SH-SY5Y (cell line): ENCODE measurements at regions not wholly inside any gene's neighbourhood (a gene's known extent, or its start where the extent isn't known, plus 50 kb on each side); places are given as distances from the start of the nearest gene placed in this dataset.

ENCODE experiments used
- GATA2 ChIP-seq: IDR thresholded peaks from 2 replicates; pipeline ENCODE4 v1.6.1; 2011; ENCODE audit warnings: mild to moderate bottlenecking, low read depth, low read length
- GATA3 ChIP-seq: IDR thresholded peaks from 2 replicates; pipeline ENCODE4 v1.6.1; 2011; ENCODE audit warnings: low read depth, mild to moderate bottlenecking, low read length, moderate library complexity

DNA sequence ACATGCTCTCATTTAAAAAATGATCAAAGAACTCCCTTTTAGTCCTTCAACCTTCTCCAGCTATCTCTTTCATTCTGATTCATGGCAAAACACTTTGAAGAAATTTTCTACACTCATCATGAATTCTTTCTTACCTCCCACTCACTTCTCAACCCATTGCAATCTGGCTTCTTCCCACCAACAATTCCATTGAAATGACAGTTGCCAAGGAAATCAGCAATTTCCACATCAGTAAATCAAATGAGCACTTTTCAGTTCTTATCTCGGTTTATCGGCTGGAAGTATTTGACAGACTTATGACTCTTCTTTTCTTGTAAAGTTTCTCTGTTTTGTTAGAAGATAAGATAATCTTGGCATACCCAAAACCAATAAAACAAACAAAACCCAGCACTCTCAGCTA is 99.1 kb upstream of the CACNA2D1 start:
- TF ChIP-seq GATA3 (no peak), GATA2 (no peak)

DNA sequence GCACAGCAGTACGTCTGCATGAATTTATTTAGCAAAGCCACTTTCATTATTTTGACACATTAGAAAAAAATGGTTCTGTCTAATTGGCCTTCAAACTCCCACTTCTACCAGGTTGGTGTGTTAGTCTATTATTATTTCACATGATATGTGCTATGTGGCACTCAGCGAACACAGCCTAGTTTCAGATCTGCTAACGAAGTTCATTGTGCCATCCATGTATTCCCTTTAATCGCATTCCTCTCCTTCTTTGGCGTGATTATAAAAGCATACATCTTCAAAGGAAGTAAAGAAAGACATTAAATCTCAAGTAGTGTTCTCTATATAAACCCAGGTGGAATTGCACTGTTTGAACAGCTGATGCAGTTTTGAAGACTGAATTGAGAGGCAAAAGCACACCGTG is 96.4 kb upstream of the CACNA2D1 start:
- TF ChIP-seq GATA3 (no peak), GATA2 (no peak)

DNA sequence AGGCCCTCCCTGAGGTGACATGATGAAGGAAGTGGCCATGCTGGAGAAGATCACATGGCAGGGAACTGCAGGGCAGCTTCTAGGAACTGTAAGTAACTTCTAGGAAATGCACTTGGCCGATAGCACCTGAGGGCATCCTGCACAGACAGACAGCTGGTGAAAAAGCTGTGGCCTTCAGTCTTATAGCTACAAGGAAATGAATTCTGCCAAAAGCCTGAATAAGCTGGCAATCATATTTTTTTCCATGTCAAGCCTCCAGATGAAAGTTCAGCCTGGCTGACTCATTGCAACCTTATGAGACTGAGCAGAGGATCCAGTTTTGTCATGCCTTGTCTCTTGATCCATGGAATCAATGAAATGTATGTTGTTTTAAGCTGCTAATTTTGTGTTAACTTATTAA is 91.1 kb upstream of the CACNA2D1 start:
- TF ChIP-seq GATA2 (no peak), GATA3 (no peak)

DNA sequence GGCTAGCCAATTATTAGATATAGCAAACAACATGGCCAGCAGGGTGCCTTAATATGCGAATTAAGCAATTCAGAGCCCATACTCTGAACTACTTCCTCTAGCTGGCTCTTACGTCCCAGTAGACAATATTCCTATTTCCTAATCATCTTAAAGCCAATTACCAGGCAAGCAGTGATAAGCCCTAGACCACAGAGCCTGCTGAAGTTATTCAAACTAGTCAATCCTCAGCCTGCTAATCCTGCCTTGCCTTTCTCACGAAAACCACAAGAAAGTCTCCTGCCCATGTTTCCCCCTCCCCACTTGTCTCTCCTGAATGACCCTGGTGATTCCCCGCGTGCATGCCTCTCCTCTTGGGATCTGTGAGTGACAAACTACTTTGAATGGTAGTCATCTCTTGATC is 86.8 kb upstream of the CACNA2D1 start:
- no peak for TF ChIP-seq GATA2
- TF ChIP-seq GATA3: no peak

DNA sequence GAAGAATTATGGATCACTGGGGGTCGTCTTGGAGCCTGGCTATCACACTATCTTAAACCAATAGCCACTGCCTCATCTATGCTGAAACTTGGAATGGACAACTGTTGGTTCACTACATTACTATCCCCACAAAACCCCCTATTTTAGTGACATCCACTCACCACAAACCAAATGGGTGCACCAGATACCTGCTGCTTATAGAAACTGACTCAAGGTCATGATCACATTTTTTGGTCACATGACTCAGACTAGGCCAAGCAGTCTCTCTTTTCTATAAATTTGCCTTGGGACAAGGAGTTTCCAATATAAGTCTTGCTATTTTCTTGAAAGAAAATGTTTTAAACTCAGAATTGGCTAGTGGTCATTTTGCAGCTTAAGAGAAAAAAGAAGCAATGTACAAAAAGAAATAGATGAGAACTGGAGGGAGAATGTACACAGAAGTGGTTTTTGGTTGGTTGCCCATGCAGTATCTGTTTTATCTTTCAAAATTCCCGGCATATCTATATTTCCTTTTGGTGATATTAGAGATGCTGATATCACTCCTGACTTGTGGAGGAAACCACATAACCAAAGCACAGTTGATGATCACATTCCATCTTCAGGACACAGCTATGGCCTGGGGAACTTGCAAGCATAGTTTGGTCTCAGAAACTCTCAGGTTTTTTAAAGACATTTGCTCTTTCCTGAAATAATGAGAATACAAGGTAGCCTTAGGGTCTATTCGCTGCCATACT is 85.2 kb upstream of the CACNA2D1 start:
- TF ChIP-seq GATA3: no peak
- no peak for TF ChIP-seq GATA2

DNA sequence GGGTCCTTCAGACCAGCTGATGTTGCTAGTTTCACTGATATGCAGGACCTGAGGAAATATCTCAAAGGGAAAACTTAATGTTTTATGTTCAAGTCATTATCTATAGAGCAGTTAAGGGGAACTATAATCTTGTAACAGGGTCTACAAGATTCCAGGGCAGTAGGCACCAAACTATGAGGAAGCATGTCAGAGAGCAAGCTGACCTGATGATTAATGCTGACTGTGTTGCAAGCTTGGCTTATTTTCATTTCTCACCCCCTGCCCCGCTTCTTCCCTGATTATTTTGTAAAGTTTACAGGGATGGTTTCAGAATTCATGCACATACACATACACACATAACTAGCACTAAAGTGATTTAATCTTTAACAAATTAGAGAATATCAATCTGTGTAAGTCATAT is 84.3 kb upstream of the CACNA2D1 start:
- TF ChIP-seq GATA3: no peak
- TF ChIP-seq GATA2: no peak

DNA sequence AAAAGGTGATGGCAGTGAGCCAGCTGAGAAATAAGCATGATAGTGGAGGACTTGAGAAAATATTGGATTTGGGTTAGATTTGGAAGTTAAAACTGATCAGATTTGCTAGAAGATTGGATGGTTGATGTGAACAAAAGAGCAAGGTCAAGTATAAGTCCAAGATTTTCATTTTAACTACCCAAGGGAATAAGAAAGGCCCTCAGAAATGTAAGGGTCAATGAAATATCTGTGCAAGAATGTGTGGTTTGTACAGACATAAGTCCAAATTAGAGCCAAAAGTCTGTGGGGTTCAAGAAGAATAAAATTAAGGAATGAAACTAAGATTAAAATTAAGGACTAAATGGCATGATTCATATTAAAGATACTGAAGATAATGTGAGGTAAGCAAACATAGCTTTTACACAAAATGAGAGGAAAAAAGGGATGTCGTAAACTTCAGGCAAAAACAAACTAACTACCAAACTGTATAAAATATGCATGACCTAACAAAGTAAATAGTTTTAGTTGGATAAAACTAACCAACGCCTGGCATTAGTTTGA is 78.4 kb upstream of the CACNA2D1 start:
- no peak for TF ChIP-seq GATA3
- no peak for TF ChIP-seq GATA2

DNA sequence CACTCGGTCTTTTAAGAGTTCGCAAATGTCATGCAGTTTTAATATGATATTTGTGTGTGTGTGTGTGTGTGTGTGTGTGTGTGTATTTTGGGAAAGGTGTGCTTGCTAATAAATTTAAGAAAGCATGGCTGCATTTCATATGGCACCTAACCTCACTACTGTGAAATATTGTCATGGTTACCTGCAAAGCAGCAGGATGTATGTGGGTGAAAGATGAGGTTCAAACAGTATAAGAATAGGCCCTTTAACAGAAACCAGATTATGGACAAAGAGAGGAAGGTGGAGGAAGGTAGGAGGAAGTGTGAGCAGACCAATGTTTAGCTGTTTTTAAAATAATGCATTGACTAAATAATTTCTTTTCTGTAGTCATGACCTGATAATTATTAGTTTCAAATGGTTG is 73.5 kb upstream of the CACNA2D1 start:
- TF ChIP-seq GATA3 (no peak), GATA2 (no peak)

DNA sequence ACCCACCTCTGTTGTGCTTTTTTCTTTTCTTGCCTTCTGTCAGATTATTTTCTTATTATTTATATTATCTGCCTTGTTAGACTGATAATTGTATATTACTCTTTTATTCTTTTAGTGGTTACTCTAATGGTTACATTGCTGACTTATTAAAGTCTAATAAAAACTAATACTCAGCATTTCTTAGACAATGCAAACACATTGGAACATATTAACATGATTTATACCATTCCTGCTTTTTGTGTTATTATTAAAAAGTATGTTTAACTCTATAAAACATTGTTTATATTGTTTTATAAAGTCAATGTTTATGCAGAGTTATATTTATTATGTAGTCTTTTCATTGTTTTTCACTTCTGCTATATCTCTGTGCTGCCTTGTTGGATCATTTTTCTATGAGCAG is 68.0 kb upstream of the CACNA2D1 start:
- TF ChIP-seq GATA2: no peak
- no peak for TF ChIP-seq GATA3

DNA sequence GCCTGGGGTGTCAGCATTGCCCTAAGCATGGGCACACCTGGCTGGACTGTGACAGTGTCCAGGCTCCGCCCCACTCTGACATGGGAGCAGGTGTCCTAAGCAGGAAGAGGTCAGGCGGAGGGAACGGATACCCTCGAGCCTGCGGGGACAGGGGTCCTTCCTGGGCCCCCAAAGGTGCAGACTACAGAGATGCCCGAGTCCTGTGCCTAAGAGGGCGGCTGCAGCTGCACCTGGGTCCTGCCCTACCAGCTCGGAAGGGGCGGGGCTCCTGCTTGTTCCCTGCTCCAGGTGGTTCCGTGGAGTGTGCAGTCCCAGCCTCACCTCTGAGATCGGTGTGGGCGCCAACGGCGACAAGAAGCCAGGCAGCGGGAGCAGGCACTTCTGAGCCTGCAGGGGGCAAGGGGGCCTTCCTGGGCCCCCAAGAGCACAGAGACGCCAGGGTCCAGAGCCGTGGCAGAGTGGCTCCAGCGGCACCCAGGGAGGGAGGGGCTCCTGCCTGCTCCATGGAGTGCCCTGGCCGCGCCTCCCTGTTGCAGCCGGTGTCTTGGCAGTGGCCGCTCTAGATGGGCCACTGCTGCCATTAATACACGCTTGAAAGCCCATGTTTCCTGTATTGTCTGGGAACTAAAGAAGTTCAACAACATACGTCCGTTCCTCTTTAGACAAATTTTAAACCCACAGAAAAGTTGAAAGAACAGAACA is 64.5 kb upstream of the CACNA2D1 start:
- TF ChIP-seq GATA3: no peak

DNA sequence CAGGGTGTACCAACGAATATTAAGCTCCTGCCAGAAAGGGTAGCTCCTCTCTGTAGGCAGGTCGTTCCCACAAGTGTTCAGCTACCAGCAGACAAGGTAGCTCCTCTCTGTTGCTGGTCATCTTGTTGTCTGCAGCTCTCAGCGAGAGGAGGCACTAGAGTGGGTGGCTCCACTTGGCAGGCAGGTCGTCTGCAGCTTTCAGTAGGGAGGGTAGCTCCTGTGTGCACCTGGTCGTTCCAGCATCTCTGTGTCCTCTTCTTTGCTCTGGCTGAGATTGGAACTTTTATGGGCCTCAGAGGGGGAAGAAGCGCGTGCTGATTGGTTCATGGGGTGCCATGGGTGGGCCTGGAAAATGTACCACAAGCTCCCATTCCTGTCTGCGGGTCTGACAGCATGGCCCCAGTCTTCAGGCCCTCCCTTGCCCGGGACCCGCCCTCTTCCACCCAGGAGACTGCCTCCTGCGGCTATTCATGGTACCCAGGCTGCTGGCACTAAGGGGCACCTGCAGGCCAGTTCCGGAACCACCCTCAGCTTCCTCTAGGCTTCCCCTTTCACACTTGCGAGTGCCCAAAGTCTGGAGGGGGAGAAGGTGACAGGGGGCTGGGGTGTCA is 63.9 kb upstream of the CACNA2D1 start:
- TF ChIP-seq GATA2 (no peak), GATA3 (no peak)

DNA sequence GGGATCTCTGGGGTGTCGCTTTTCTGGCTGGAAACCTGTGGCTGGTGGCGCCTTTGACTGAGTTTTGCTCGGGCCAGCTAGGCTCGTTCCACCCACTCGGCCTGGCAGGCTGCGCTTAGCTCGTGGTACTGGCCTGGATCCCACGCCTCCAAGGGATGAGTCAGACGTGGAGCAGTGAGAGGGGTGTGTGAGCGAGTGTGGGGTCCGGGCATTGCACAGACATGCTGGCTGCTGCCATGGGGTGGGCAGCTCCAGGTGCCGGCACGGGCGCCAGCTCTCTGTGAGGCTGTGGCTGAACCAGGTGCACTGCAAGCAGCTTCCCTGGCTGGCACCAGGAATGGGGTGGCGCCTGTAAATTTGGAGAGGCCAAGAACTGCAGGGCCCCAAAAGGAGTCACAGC is 63.1 kb upstream of the CACNA2D1 start:
- TF ChIP-seq GATA2: no peak
- TF ChIP-seq GATA3: no peak

DNA sequence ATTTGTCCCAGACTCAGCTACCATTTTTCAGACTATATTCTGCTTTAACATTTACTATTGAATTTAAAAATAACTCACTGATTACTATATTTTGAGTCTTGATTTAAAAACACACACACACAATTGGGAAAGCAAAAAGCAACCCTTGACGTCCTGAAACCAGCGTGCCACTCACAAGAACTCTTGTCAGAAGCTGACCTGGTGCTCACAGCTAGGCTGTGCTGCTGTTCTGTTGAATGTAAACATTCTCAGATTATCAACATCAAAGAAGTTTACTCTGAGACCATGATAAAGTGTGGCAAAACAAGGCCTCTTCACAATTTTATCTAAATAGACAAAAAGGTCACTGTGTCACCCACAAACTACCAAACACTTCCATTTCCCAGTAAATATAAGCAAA is 62.6 kb upstream of the CACNA2D1 start:
- no peak for TF ChIP-seq GATA2
- no peak for TF ChIP-seq GATA3

DNA sequence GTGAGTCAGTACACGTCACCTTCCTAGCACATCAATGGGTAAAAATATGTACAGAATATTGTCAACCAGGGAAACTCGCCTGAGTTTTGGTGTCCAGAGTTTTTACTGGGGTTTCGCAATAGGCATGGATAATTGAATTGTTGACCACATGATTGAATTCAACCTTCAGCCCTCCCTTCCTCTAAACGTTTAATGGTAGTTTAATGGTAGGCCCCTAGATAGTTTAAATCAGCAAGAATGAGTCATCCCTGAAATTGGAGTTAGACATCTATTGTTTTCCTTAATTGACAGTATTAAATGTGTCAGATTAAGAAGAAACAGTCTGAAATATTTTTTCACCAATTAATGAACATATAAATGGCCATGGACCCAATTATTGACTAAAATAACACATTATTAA is 57.8 kb upstream of the CACNA2D1 start:
- no peak for TF ChIP-seq GATA3
- no peak for TF ChIP-seq GATA2

DNA sequence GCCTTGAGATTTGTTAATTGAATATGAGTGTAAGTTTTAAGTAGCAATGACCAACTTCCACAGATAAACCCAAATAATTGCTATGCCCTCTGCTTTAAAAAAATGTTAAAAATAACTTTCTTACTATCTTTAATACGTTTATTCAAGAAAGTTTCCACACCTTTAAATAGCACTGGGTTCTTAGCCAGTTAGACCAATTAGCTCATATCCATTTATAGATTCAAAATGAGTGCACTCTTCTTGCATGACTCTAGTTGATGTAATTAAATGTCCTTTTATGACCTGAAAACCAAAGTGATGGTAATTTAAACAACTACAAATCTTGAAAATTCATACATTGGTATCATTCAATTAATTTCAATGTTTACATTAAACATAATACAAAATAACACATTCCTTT is 50.8 kb upstream of the CACNA2D1 start:
- TF ChIP-seq GATA3 (no peak), GATA2 (no peak)
